IMR-90 (cell line): ENCODE measurements at regions not wholly inside any gene's neighbourhood (a gene's known extent, or its start where the extent isn't known, plus 50 kb on each side); places are given as distances from the start of the nearest gene placed in this dataset.
A peak's percentile ranks its signal among the peaks of the same experiment; 100 is the strongest.

Source experiments
- ATAC-seq: fragments of 200-7000 bp; cut with Tn5 transposase; 2 replicates; pipeline ENCODE4 v1.9.1; 2020; ENCODE audit warnings: low read depth, mild to moderate bottlenecking, moderate library complexity
- BruUV-seq: library from RNA; stranded (reverse); fragments of 400-500 nt; replicated peaks from 2 replicates; lab custom pipeline; 2021; lab: Mats Ljungman, UMichigan
- CTCF ChIA-PET: fragments of 300-600 bp; formaldehyde crosslinking; extraction: SDS; loops from one replicate; lab custom pipeline; 2021; ENCODE audit warnings: antibody characterized with exemption; lab: Yijun Ruan, JAX
- POLR2A ChIA-PET: fragments of 300-600 bp; sonication (Branson Sonifier 250); formaldehyde crosslinking; loops from one replicate; lab custom pipeline; 2022; ENCODE audit warnings: antibody characterized with exemption; ENCODE audit not compliant: unreplicated experiment; lab: Charles Lee
- DNase-seq: peaks from one replicate; pipeline ENCODE4 v3.0.0; 2013
- H2AFZ ChIP-seq: replicated peaks from 2 replicates; pipeline ENCODE3; 2013; ENCODE audit warnings: low read length, mild to moderate bottlenecking; ENCODE audit not compliant: poor library complexity
- H2AK5ac ChIP-seq: 2 replicates; pipeline ENCODE4 v1.6.1; 2013; ENCODE audit warnings: low read depth, low read length, inconsistent platforms
- H2AK9ac ChIP-seq: replicated peaks from 2 replicates; pipeline ENCODE3; 2013; ENCODE audit warnings: mild to moderate bottlenecking, low read depth, low read length, moderate library complexity; ENCODE audit not compliant: poor library complexity
- H2BK120ac ChIP-seq: 2 replicates; pipeline ENCODE4 v1.6.1; 2013; ENCODE audit warnings: low read depth, low read length, inconsistent platforms
- H2BK15ac ChIP-seq: 3 replicates; pipeline ENCODE4 v1.6.1; 2013; ENCODE audit warnings: low read depth, low read length, inconsistent platforms
- H2BK20ac ChIP-seq: 2 replicates; pipeline ENCODE4 v1.6.1; 2013; ENCODE audit warnings: low read depth, mild to moderate bottlenecking, inconsistent platforms, low read length, moderate library complexity
- H2BK5ac ChIP-seq: 2 replicates; pipeline ENCODE4 v1.6.1; 2013; ENCODE audit warnings: mild to moderate bottlenecking, low read depth, low read length, inconsistent platforms; ENCODE audit not compliant: poor library complexity, severe bottlenecking
- H3K14ac ChIP-seq: replicated peaks from 2 replicates; pipeline ENCODE4 v1.6.1; 2013; ENCODE audit warnings: low read depth, low read length, inconsistent platforms
- H3K18ac ChIP-seq: 2 replicates; pipeline ENCODE4 v1.6.1; 2013; ENCODE audit warnings: low read depth, low read length, control low read depth
- H3K23ac ChIP-seq: 2 replicates; pipeline ENCODE4 v1.6.1; 2013; ENCODE audit warnings: low read depth, low read length, inconsistent platforms
- H3K27ac ChIP-seq: 2 replicates; pipeline ENCODE4 v1.5.1; 2013; ENCODE audit warnings: mild to moderate bottlenecking, control low read depth, low read length; ENCODE audit not compliant: insufficient read depth
- H3K27me3 ChIP-seq: 2 replicates; pipeline ENCODE4 v1.6.1; 2013; ENCODE audit warnings: low read length; ENCODE audit not compliant: control insufficient read depth, insufficient read depth
- H3K36me3 ChIP-seq: 2 replicates; pipeline ENCODE4 v1.6.1; 2013; ENCODE audit warnings: low read length, mixed read lengths; ENCODE audit not compliant: control insufficient read depth, insufficient read depth
- H3K4ac ChIP-seq: 2 replicates; pipeline ENCODE4 v1.6.1; 2013; ENCODE audit warnings: low read depth, low read length, inconsistent platforms
- H3K4me1 ChIP-seq: 2 replicates; pipeline ENCODE4 v1.6.1; 2013; ENCODE audit warnings: low read length, mixed read lengths; ENCODE audit not compliant: control insufficient read depth, insufficient read depth
- H3K4me2 ChIP-seq: 2 replicates; pipeline ENCODE4 v1.6.1; 2013; ENCODE audit warnings: low read depth, mild to moderate bottlenecking, control low read depth, low read length, moderate library complexity
- H3K4me3 ChIP-seq: 2 replicates; pipeline ENCODE4 v1.5.1; 2013; ENCODE audit warnings: low read depth, mild to moderate bottlenecking, control low read depth, low read length, moderate library complexity; ENCODE audit not compliant: insufficient read depth
- H3K56ac ChIP-seq: 2 replicates; pipeline ENCODE4 v1.6.1; 2013; ENCODE audit warnings: low read length, inconsistent platforms; ENCODE audit not compliant: insufficient read depth; ENCODE audit errors: extremely low read depth
- H3K79me1 ChIP-seq, 2 experiments: 2 replicates each; pipeline ENCODE4 v1.6.1; 2013; ENCODE audit warnings: low read length in 2 of 2, inconsistent platforms in 1 of 2, low read depth in 1 of 2
- H3K9ac ChIP-seq: 2 replicates; pipeline ENCODE4 v1.6.1; 2013; ENCODE audit warnings: low read depth, low read length, control low read depth
- H3K9me1 ChIP-seq: 2 replicates; pipeline ENCODE4 v1.6.1; 2013; ENCODE audit warnings: low read length, inconsistent platforms; ENCODE audit not compliant: insufficient read depth
- H3K9me3 ChIP-seq: 2 replicates; pipeline ENCODE4 v1.6.1; 2013; ENCODE audit warnings: low read length; ENCODE audit not compliant: control insufficient read depth, insufficient read depth
- H4K20me1 ChIP-seq: 2 replicates; pipeline ENCODE4 v1.6.1; 2013; ENCODE audit warnings: low read length, inconsistent platforms; ENCODE audit not compliant: insufficient read depth
- H4K5ac ChIP-seq: 2 replicates; pipeline ENCODE4 v1.6.1; 2013; ENCODE audit warnings: mild to moderate bottlenecking, low read depth, low read length, control low read depth
- H4K8ac ChIP-seq, 2 experiments: 2 replicates each; pipeline ENCODE4 v1.6.1; 2013; ENCODE audit warnings: low read depth in 2 of 2, low read length in 2 of 2, control low read depth in 1 of 2, inconsistent platforms in 1 of 2
- H4K91ac ChIP-seq: 2 replicates; pipeline ENCODE4 v1.6.1; 2013; ENCODE audit warnings: low read depth, low read length, inconsistent platforms; ENCODE audit not compliant: insufficient read depth
- CEBPB ChIP-seq: IDR thresholded peaks from 2 replicates; pipeline ENCODE4 v1.6.1; 2012; ENCODE audit warnings: low read depth, low read length, improper control_type of control experiment
- FOS ChIP-seq: fragments of 150-350 bp; IDR thresholded peaks from 2 replicates; pipeline ENCODE4 v1.6.1; 2016; ENCODE audit warnings: low read depth, low read length
- WGBS, 2 experiments: methylation state at CpG; one replicate each; pipeline versions ENCODE4 v1.1.5 to v1.1.7; 2013; ENCODE audit warnings: missing lambda C conversion rate in 2 of 2; ENCODE audit not compliant: insufficient read length in 1 of 2; ENCODE audit errors: extremely low coverage in 2 of 2; 5-methylcytosine and 5-hydroxymethylcytosine counted together
- dilution Hi-C: fragments of 300-500 bp; cut with HindIII; formaldehyde crosslinking; loops from one replicate; pipeline ENCODE4 v1.14.3; 2018; ENCODE audit warnings: low sequenced_read_pairs; ENCODE audit not compliant: unreplicated experiment
- in situ Hi-C: fragments of 300-500 bp; cut with MboI; formaldehyde crosslinking; loops from 3 replicates; pipeline ENCODE4 v1.14.3; 2019; ENCODE audit warnings: low sequenced_read_pairs, inconsistent platforms, mixed read lengths
- intact Hi-C: fragments of 100-400 bp; cut with micrococcal nuclease; formaldehyde crosslinking; loops from 2 replicates; pipeline ENCODE4 v1.10.0; 2022

GRCh38 chr18:42222557-42222956 lies 267.5 kb downstream of the PIK3C3 start:
- Histone ChIP-seq H3K27ac (no peak overlapping the region), H4K91ac (no peak overlapping the region), H3K27me3 (no peaks in the 10 kb centered on the region), H4K20me1 (no peaks in the 10 kb centered on the region), H4K5ac (no peak overlapping the region), H2BK5ac (no peak overlapping the region), H3K14ac (no peak overlapping the region), H3K9me1 (no peaks in the 10 kb centered on the region), H2BK15ac (no peak overlapping the region), H2AFZ (no peak overlapping the region), H2BK120ac (no peak overlapping the region), H4K8ac (no peak overlapping the region), H2AK9ac (no peak overlapping the region), H3K79me1 (no peaks in the 10 kb centered on the region), H3K23ac (no peak overlapping the region), H3K9me3 (no peaks in the 10 kb centered on the region), H3K4me2 (no peak overlapping the region), H3K9ac (no peak overlapping the region), H3K4ac (no peak overlapping the region), H3K18ac (no peak overlapping the region), H2AK5ac (no peak overlapping the region), H3K36me3 (no peaks in the 10 kb centered on the region), H3K4me1 (no peaks in the 10 kb centered on the region), H3K56ac (no peak overlapping the region), H2BK20ac (no peak overlapping the region), H3K4me3 (no peak overlapping the region)
- DNase-seq, result no peak
- intact Hi-C loops, result no loop called here
- in situ Hi-C loops, result no loop called here
- no peak for ATAC-seq
- no TSS peak for BruUV-seq
- ChIA-PET CTCF (interaction anchor here (0.6 to 0.8 kb wide), 2 partner anchors 252 to 1049 kb away, joined by 3 to 5 read pairs; no protein-coding TSS in a partner anchor), POLR2A (no interaction called here)
- TF ChIP-seq CEBPB (peak; percentile 64), FOS (no peak)
- WGBS, 2 experiments, result no CpG with 5 or more reads among the region's 1 CpG
- dilution Hi-C loops, result no loop called here
